Psoas muscle (tissue), 7 donors: ENCODE measurements at regions not wholly inside any gene's neighbourhood (a gene's known extent, or its start where the extent isn't known, plus 50 kb on each side); places are given as distances from the start of the nearest gene placed in this dataset.

Source experiments
- ATAC-seq, 4 donors: fragments of 200-7000 bp; cut with Tn5 transposase; one replicate each; pipeline ENCODE4 v1.9.1; 2020; ENCODE audit warnings: moderate library complexity in 3 of 4, mild to moderate bottlenecking in 2 of 4
- DNase-seq, 2 donors: peaks; one replicate each; pipeline ENCODE4 v3.0.0-alpha.2; 2020
- H3K27ac ChIP-seq: fragments of 200-600 bp; one replicate; pipeline ENCODE4 v1.8.0; 2022
- H3K27me3 ChIP-seq, 3 donors: fragments of 200-600 bp in 1 of 3; one replicate each; pipeline versions ENCODE4 v1.6.1 to v1.8.0; 2013 to 2022; ENCODE audit warnings: low read length in 2 of 3, mild to moderate bottlenecking in 2 of 3, moderate library complexity in 1 of 3; ENCODE audit not compliant: insufficient read depth in 3 of 3
- H3K36me3 ChIP-seq, 2 donors: fragments of 200-600 bp in 1 of 2; one replicate each; pipeline versions ENCODE4 v1.6.1 to v1.8.0; 2013 to 2022; ENCODE audit warnings: low read depth in 1 of 2, mild to moderate bottlenecking in 1 of 2, moderate library complexity in 1 of 2; ENCODE audit not compliant: insufficient read depth in 1 of 2
- H3K4me1 ChIP-seq: fragments of 200-600 bp; one replicate; pipeline ENCODE4 v1.8.0; 2022
- H3K4me3 ChIP-seq: fragments of 200-600 bp; one replicate; pipeline ENCODE4 v1.8.0; 2022; ENCODE audit warnings: mild to moderate bottlenecking
- H3K9me3 ChIP-seq: fragments of 200-600 bp; one replicate; pipeline ENCODE4 v1.8.0; 2022
- WGBS, 3 donors: extraction: QIAGEN DNeasy Blood & Tissue Kit; methylation state at CpG; one replicate each; pipeline versions ENCODE4 v1.1.6 to v1.1.7; 2013; 5-methylcytosine and 5-hydroxymethylcytosine counted together
- intact Hi-C, 2 donors: fragments of 100-400 bp; cut with DNase I; formaldehyde crosslinking; loops; one replicate each; pipeline versions ENCODE4 v1.11.0 to v1.14.2; 2022
- TF ChIP-seq, protein P1 (sequence below): fragments of 200-600 bp; IDR thresholded peaks from one replicate; pipeline ENCODE4 v1.8.0; 2022; ENCODE audit warnings: antibody characterized with exemption
- donor health status: healthy with polysubstance abuse.
- donor health status: DM: no; HTN: no; CAD: no; lungs with moderate emphysema.
- donor health status: Bipolar disorder and iron deficiency.
- donor health status: healthy.
- donor health status: DM: yes; HTN: yes; CAD: no.
- donor health status: DM: no; HTN: no; CAD: no.
- donor health status: DM: yes; HTN: yes; CAD: no.

DNA sequence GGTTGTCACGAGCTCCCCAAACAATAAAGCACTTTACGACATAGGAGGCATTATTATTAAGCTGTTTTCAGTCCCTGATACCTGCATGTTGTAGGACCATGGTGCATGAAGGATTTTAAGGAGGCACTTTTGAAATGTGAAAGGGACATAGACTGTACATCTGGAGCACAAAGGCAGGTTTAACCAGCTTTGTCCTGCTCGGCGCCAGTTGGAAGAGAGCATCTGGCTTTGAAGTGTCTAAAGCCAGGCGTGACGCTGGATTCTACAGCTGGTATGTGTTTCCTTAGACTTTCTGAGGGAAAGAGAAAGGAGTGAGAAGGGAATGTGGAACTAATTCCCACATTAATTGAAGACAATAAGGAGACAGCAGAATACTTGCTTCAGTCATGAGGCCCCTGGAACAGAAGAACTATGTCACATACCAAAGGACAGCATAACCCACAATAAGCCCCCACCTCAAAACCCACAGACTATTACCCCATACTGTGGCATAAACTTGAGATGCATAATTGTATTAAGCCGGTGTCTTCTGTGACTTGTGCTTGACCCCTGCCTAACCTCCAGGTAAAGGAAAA is 381.0 kb upstream of the MEX3C start:
- Histone ChIP-seq H3K9me3 (no peaks in the 10 kb centered on the region), H3K4me1 (no peaks in the 10 kb centered on the region), H3K27me3 (no peaks in the 10 kb centered on the region), H3K4me3 (no peak overlapping the region), H3K27ac (no peak overlapping the region), H3K36me3 (no peaks in the 10 kb centered on the region)
- no peak for DNase-seq
- intact Hi-C loops, result no loop called here
- TF ChIP-seq, protein P1, sequence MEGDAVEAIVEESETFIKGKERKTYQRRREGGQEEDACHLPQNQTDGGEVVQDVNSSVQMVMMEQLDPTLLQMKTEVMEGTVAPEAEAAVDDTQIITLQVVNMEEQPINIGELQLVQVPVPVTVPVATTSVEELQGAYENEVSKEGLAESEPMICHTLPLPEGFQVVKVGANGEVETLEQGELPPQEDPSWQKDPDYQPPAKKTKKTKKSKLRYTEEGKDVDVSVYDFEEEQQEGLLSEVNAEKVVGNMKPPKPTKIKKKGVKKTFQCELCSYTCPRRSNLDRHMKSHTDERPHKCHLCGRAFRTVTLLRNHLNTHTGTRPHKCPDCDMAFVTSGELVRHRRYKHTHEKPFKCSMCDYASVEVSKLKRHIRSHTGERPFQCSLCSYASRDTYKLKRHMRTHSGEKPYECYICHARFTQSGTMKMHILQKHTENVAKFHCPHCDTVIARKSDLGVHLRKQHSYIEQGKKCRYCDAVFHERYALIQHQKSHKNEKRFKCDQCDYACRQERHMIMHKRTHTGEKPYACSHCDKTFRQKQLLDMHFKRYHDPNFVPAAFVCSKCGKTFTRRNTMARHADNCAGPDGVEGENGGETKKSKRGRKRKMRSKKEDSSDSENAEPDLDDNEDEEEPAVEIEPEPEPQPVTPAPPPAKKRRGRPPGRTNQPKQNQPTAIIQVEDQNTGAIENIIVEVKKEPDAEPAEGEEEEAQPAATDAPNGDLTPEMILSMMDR, result no peak
- ATAC-seq, result no peak
- WGBS, 3 donors, result 47 to 51% (median 49%) methylated on average over 7 of the region's 7 CpGs

DNA sequence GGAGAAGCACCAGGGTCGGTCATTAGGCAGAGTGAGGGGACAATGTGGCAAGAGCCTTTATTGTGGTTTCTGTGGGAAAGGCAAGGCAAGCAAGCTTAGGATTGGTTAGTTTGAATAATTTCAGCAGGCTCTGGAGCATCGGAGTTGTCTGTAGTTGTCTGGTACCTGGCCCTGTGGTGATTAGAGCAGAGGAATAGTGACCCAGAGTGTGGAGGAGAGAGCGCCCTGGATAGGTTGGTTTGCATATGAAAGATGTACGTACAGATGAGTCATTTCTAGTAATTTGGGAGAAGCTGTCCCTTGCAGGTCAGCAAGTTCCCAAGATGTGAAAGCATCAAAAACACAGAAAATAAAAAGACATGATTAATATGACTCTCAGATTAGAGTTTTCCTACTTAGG is 383.1 kb upstream of the MEX3C start:
- no peak overlapping the region for H3K27ac ChIP-seq
- no peaks in the 10 kb centered on the region for H3K4me1 ChIP-seq
- H3K4me3 ChIP-seq, result no peak overlapping the region
- intact Hi-C loops, result no loop called here
- TF ChIP-seq, protein P1, result no peak
- no peak for DNase-seq
- WGBS, 3 donors, result 88 to 93% (median 90%) methylated on average over 4 of the region's 4 CpGs
- no peaks in the 10 kb centered on the region for H3K27me3 ChIP-seq
- ATAC-seq, result no peak
- no peaks in the 10 kb centered on the region for H3K9me3 ChIP-seq
- no peaks in the 10 kb centered on the region for H3K36me3 ChIP-seq

DNA sequence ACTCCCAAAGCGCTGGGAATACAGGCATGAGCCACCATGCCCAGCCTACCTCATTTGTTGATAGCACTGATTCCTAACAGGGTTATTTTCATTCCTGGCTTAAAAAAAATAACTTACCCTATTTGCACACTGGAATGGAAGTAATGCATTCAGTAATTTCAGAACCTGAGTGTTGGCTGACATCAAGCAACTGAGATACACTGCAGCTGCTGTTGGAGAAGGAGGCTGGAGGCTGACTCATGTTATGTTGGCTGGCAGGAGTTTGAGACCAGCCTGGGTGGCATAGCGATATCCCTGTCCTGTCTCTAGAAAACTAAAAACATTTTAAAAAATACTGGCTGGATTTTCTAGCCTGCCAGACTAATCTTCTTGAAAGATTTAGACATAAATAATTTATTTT is 385.1 kb upstream of the MEX3C start:
- no peak overlapping the region for H3K27ac ChIP-seq
- no peaks in the 10 kb centered on the region for H3K27me3 ChIP-seq
- TF ChIP-seq, protein P1, result no peak
- intact Hi-C loops, result no loop called here
- H3K4me3 ChIP-seq, result no peak overlapping the region
- 61 to 71% (median 66%) methylated on average over 2 of the region's 2 CpGs for WGBS, 3 donors
- no peak for DNase-seq
- ATAC-seq, result no peak
- H3K36me3 ChIP-seq, result no peaks in the 10 kb centered on the region
- H3K9me3 ChIP-seq, result no peaks in the 10 kb centered on the region
- H3K4me1 ChIP-seq, result no peaks in the 10 kb centered on the region

DNA sequence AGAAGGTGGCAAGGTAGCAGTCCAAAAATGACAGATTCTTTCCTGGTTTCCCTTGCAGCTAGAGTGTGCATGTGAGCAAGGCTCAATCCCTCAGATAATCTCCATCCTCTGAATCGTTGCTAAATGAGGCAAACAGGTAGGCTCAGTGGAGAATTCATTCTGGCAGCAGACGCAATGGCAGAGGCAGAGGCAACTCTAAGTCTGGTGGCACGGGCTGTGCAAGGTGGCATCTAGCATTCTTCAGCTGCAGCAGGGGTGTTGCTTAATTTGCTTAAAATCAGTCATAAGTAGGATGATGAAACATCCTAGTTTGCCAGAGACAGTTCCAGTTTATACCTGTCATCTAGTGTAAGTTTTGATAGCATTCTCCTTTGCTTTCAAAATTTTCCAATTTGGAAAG is 391.1 kb upstream of the MEX3C start:
- no peak for ATAC-seq
- Histone ChIP-seq H3K4me3 (no peak overlapping the region), H3K9me3 (no peaks in the 10 kb centered on the region), H3K36me3 (no peaks in the 10 kb centered on the region), H3K27me3 (no peaks in the 10 kb centered on the region), H3K4me1 (no peaks in the 10 kb centered on the region), H3K27ac (no peak overlapping the region)
- 69 to 86% (median 72%) methylated on average over 3 of the region's 3 CpGs for WGBS, 3 donors
- TF ChIP-seq, protein P1, result no peak
- intact Hi-C loops, result no loop called here
- DNase-seq, result no peak

DNA sequence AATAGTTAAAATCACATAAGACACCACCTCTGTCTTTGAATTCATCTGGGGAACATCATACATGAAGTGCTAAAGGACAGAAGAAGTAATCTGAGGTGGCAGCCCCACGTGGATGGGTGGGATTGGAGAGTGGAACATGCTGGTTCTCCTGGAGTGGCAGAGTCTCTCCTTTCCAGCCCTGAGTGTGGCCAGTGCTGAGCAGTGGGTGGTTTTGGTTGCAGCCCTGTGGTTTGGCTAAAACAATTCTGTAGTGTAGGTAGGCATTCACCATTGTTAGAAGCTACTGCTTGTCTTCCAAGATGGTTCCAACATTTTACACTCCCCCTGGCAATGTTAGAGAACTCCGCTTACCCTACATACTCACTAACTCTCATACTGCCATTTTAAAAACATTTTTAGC is 396.4 kb upstream of the MEX3C start:
- 67 to 73% (median 70%) methylated on average over 2 of the region's 2 CpGs for whole genome bisulfite sequencing, 3 donors
- DNase-seq (no peak), ATAC-seq (no peak)
- Histone ChIP-seq H3K27me3 (peaks cover 0 to 2% (median 0%) of the 10 kb centered on the region in 3 donors), H3K27ac (no peak overlapping the region), H3K36me3 (no peaks in the 10 kb centered on the region), H3K4me1 (no peaks in the 10 kb centered on the region), H3K4me3 (no peak overlapping the region), H3K9me3 (peaks cover 6% of the 10 kb centered on the region)
- TF ChIP-seq, protein P1, result no peak
- intact Hi-C loops, result no loop called here
